Stimulated activated CD4-positive, alpha-beta T cell treated with anti-CD3 and anti-CD28 coated beads, Interleukin-4, amount 100 ng/mL, for 48 hours (primary cell): ENCODE measurements at regions not wholly inside any gene's neighbourhood (a gene's known extent, or its start where the extent isn't known, plus 50 kb on each side); places are given as distances from the start of the nearest gene placed in this dataset.
"Not testable (repeated sequence)": the region's sequence is repeated elsewhere in the genome, so short reads cannot be mapped to it uniquely, and the experiment has no call there.

Source experiments
- DNase-seq, 2 donors: peaks; one replicate each; pipeline ENCODE4 v3.0.0-alpha.2; 2020; ENCODE audit warnings: low read depth in 2 of 2

GRCh38 chr16:8062677-8063076 is 527.6 kb downstream of the TMEM114 start:
- DNase-seq, result no peak

- DNase-seq, result no peak
Measured at GRCh38 chr16:8055761-8056160, 534.5 kb downstream of the TMEM114 start.

GRCh38 chr16:8053437-8053836 is 536.9 kb downstream of the TMEM114 start:
- no peak for DNase-seq

DNA sequence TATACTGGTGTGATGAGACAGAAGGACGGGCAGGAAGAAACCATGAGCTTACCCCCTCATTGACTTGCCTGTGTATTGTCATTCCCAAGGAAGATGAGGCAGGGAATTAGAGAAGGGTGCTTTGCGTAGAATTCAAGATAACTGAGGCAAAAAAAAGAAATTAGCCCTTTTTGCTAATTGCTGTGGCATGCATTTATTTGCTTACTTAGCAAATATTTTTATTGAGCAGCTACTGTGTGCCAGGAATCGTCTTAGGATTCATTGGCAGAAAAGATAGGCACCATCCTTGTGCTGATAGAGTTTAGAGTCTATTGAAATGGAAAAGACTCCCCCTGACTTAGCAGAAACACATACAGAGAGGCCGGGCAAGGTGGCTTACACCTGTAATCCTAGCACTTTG is 541.9 kb downstream of the TMEM114 start:
- no peak for DNase-seq

- no peak for DNase-seq
Measured at GRCh38 chr16:8047736-8048135, 542.6 kb downstream of the TMEM114 start.

GRCh38 chr16:8044796-8045195 is 545.5 kb downstream of the TMEM114 start:
- DNase-seq, result no peak

DNA sequence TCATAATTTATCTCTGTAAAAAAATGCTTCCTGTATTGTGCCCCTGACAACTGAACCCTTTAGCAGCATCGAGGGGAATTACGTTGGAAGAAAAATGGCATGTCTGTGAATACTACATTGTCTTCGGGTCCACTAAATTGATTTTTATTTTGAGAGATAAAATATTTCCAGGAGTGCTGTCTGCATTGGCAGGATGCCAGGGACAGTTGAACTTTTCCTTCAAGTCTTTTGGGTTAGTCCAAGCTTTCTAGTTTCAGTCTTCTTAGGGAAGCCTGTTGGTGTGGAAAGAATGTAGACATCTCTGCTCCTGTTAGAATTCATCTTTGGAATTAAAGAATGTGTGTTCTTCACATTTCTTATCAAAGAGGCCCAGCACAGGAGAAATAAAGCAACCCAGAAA is 557.9 kb downstream of the TMEM114 start:
- no peak for DNase-seq

DNA sequence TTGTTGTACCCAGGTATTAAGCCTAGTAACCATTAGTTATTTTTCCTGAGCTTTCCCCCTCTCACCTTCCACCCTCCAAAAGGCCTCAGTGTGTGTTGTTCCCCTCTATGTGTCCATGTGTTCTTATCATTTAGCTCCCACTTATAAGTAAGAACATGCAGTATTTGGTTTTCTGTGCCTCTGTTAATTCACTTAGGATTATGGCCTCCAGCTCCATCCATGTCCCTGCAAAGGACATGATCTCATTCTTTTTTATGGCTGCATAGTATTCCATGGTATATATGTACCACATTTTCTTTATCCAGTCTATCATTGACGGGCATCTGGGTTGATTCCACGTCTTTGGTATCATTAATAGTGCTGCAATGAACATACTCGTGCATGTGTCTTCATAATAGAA is 560.3 kb downstream of the TMEM114 start:
- DNase-seq, result not testable (repeated sequence)

GRCh38 chr16:8026450-8026849 is 563.9 kb downstream of the TMEM114 start:
- DNase-seq, result no peak

- DNase-seq, result no peak
Measured at GRCh38 chr16:8023326-8023725, 567.0 kb downstream of the TMEM114 start.

- DNase-seq, result no peak
Measured at GRCh38 chr16:8005096-8005860, 585.0 kb downstream of the TMEM114 start.

DNA sequence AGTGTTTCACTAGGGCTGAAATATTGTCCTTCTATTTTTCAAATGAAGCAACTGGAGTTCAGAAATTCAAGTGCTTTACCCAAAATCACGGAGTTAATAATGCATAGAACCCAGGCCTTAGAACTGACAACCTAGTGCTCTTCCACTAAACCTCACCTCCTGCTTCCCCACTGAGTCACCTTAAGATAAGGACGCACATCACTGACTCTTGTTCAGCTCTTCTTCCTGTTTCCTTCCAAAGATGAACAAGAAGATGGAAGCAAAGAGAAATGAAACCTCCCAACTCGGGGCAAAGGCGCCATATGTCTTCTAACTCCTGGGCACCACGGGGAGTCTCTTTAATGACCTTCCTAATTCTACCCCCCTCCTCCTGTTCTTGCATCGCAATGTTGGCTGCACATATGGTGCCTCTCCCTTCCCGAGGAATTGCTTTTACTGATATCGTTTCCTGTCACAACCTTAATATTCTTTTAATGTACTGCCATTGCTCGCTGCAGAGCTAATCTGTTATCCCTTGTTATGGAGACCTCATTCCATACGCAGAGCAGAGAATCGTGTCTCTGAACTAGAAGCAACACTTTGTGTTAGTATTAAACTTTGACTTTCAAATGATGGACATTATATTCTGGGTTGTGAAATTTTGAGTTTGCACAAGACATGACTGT is 591.4 kb downstream of the TMEM114 start:
- DNase-seq, result no peak

GRCh38 chr16:7997966-7998365 is 592.3 kb downstream of the TMEM114 start:
- no peak for DNase-seq

GRCh38 chr16:7992616-7993015 is 597.7 kb downstream of the TMEM114 start:
- DNase-seq, result no peak

GRCh38 chr16:7990626-7991260 is 599.6 kb downstream of the TMEM114 start:
- no peak for DNase-seq

GRCh38 chr16:7983676-7984075 is 606.6 kb downstream of the TMEM114 start:
- no peak for DNase-seq

DNA sequence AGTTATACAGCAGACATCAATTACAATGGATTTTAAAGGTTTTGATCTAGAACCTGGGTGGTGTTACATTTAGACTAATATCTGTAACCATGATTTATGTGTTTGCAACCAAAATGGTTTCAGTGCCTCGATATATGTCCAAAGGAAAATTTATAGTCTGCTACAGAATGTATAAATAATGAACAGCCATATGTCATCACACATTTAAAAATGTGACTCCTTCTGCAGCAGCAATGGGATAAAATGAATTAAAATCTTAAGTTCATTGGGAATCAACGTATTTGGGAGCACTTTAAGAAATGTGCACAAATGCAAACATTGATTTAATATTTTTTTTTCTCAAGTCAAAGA is 610.2 kb downstream of the TMEM114 start:
- no peak for DNase-seq

DNA sequence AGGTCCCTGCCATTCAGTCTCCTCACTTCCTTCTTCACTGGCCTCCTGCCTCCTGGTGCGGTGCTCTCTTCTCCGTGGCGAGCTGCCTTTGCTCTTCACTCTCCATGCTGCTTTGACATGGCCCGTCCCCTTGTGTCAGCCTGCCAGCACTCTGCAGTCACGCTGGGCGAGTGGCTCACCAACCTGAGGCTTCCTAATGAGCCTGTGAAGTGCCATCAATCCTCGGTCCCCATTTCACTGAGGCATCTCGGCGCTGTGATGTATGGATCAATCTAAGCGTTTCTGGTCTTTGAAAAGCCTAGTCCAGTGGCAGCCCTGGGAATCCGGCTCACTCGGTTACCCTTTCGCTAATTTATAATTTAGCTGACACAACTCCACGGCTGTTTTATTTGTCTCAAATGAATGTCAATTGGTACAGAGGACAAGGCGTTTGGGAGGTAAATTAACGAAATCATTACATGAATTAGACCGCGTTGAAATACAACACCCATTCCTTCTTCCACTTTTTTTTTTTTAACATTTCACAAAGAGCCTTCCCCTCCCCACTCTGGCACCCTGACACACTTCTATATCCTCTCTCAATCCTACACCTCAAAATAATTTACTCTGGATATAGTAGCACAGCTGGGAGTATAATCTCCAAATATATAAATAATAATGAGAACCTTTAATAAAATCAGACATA is 610.7 kb downstream of the TMEM114 start:
- no peak for DNase-seq

- DNase-seq, result no peak
Measured at GRCh38 chr16:7976563-7976962, 613.7 kb downstream of the TMEM114 start.

DNA sequence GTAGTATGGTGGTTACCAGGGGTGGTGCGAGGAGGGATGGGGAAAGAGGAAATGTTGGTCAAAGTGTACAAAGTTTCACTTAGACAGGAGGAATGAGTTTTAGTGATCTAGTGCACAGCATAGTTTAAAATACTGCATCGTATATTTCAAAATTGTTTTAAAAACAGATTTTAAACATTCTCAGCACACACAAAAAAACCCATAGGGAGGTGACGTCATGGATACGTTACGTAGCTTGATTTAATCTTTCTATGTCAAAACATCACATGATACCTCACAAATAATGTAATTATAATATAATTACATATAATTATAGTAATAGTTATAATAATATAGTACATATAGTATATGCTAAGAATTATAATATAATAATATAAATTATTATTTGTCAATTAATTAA is 614.2 kb downstream of the TMEM114 start:
- no peak for DNase-seq

DNA sequence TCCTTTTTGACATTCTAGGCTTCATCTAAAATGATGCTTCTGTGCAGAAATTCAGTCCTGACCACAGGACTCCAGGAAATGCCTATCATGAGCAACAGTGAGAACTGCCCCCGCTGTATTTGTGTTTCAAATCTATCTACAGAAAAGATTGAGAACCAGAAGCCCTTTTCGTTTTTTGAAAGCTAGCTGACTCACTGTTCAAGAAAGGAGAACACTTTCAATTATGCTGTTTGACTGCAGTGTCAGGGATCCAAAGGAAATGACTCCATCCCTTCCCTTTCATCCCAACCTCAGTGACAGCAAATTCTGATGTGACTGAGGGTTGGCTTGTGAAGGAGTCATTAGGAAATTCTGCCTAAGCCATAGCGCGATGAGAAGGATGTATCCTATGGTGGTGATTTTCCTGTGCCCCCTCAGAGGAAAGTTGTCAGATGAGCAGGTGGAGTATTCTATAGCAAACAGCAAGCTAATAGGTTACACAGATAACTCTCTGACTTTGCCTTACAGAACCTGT is 622.3 kb downstream of the TMEM114 start:
- no peak for DNase-seq

DNA sequence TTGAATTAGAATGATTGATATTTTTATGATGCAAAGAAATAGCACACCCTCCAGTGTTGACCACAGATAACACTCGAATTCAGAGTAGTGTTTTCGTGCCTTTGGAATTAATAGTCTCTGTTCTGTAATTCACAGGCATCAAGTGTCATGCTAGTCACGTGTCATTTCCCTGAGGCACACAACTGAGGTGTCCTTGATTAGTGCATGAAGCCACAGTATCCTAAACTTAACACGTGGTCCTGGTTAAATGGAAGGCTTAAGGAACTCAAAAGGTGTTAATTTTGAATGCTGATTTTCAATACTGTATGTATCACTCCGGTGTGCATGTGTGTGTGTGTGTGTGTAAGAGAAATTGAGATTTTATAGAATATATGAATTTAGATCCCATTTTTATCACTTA is 625.6 kb downstream of the TMEM114 start:
- no peak for DNase-seq
